GM10248 (cell line): ENCODE measurements at regions not wholly inside any gene's neighbourhood (a gene's known extent, or its start where the extent isn't known, plus 50 kb on each side); places are given as distances from the start of the nearest gene placed in this dataset.

ENCODE experiments used
- CTCF ChIA-PET: fragments of 300-600 bp; sonication (Branson Sonifier 250); formaldehyde crosslinking; extraction: SDS; loops from one replicate; lab custom pipeline; 2021; ENCODE audit warnings: antibody characterized with exemption; lab: Yijun Ruan, JAX
- POLR2A ChIA-PET: fragments of 350-650 bp; sonication (Branson Sonifier 250); formaldehyde crosslinking; extraction: SDS; loops from one replicate; lab custom pipeline; 2020; ENCODE audit warnings: antibody characterized with exemption; lab: Yijun Ruan, JAX
- DNase-seq: peaks from one replicate; pipeline ENCODE4 v3.0.0; 2012; ENCODE audit errors: extremely low spot score
- CTCF ChIP-seq: IDR thresholded peaks from 2 replicates; pipeline ENCODE4 v1.5.1; 2012; ENCODE audit warnings: mild to moderate bottlenecking, low read depth; ENCODE audit errors: extremely low read depth, missing control alignments, control extremely low read depth

- no peak for DNase-seq
- CTCF ChIA-PET = interaction anchor here (1.2 to 1.6 kb wide), 2 partner anchors 12 to 13 kb away, joined by 4 to 6 read pairs; no protein-coding TSS in a partner anchor
- no peak for TF ChIP-seq CTCF
- POLR2A ChIA-PET = no interaction called here
Measured at GRCh38 chr15:62753518-62754221, 288.9 kb upstream of the TPM1 start.

GRCh38 chr15:62756326-62756994 lies 286.1 kb upstream of the TPM1 start:
- no peak for DNase-seq
- ChIA-PET CTCF (no interaction called here), POLR2A (no interaction called here)
- no peak for TF ChIP-seq CTCF

GRCh38 chr15:62756995-62757360 lies 285.6 kb upstream of the TPM1 start:
- CTCF ChIA-PET = no interaction called here
- POLR2A ChIA-PET = interaction anchor here (0.5 kb wide), 1 partner anchor 33 kb away, joined by 3 read pairs; no protein-coding TSS in a partner anchor
- no peak for DNase-seq
- TF ChIP-seq CTCF = no peak

GRCh38 chr15:62757535-62757934 lies 285.0 kb upstream of the TPM1 start:
- ChIA-PET CTCF (interaction anchor here (1.3 kb wide), 1 partner anchor 18 kb away, joined by 3 read pairs; no protein-coding TSS in a partner anchor), POLR2A (interaction anchor here (0.5 kb wide), 1 partner anchor 34 kb away, joined by 3 read pairs; no protein-coding TSS in a partner anchor)
- no peak for DNase-seq
- TF ChIP-seq CTCF = no peak

GRCh38 chr15:62758126-62758951 lies 284.2 kb upstream of the TPM1 start:
- DNase-seq = no peak
- TF ChIP-seq CTCF = no peak
- ChIA-PET POLR2A (no interaction called here), CTCF (interaction anchor here (1.3 to 3.1 kb wide), 4 partner anchors 11 to 19 kb away, joined by 3 to 10 read pairs (median 4); no protein-coding TSS in a partner anchor)

GRCh38 chr15:62758952-62759349 lies 283.6 kb upstream of the TPM1 start:
- no peak for TF ChIP-seq CTCF
- POLR2A ChIA-PET = no interaction called here
- CTCF ChIA-PET = interaction anchor here (1.3 to 3.1 kb wide), 4 partner anchors 12 to 19 kb away, joined by 3 to 10 read pairs (median 4); no protein-coding TSS in a partner anchor

More at GRCh38 chr15:62758952-62759349, 283.6 kb upstream of the TPM1 start:
- no peak for DNase-seq
